Limb (tissue), 2 donors: ENCODE measurements at regions not wholly inside any gene's neighbourhood (a gene's known extent, or its start where the extent isn't known, plus 50 kb on each side); places are given as distances from the start of the nearest gene placed in this dataset.

Source experiments
- DNase-seq, 2 donors: peaks; one replicate each; pipeline ENCODE4 v3.0.0-alpha.2; 2016; ENCODE audit errors: extremely low spot score in 2 of 2

DNA sequence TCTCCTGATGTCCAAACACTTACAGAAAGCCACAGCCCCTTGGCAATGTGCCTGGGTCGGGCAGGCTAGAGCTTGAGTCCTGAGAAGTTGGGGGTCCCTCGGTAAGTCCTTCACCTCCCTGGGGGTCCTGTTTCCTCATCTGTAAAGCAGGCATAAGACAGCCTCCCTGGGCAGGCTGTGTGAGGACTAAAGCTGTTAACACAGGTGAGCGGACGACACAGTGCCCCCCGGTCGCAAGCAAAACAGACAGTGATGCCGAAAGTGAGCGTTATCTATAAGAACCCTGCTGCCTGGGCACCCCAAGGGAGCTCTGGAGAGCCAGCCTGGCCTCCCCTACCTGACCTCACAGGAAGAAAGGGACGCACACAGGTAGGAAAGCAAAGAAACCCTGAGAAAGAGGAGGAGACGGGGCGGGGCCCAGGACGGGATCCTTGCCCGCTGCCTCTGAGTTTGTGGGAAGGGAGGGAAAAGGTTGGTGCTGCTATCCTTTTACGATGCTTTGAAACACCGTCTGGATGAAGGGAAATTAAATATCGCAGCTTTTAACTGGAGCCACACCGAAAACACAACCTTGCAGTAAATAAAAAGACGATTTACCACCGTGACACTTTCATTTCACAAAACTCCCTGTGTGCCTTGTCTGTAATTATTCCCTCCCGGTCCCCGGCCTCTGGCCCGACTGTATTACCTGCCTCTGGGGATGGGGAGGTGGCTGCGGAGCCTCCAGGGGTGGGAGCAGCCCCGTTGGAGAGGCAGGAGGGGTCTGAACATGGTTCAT is 67.1 kb downstream of the ENGASE start:
- no peak for DNase-seq

- no peak for DNase-seq
These were observed 64.2 kb downstream of the ENGASE start for GRCh38 chr17:79138826-79139225.

- no peak for DNase-seq
These were observed 63.2 kb downstream of the ENGASE start for GRCh38 chr17:79137789-79138165.

DNA sequence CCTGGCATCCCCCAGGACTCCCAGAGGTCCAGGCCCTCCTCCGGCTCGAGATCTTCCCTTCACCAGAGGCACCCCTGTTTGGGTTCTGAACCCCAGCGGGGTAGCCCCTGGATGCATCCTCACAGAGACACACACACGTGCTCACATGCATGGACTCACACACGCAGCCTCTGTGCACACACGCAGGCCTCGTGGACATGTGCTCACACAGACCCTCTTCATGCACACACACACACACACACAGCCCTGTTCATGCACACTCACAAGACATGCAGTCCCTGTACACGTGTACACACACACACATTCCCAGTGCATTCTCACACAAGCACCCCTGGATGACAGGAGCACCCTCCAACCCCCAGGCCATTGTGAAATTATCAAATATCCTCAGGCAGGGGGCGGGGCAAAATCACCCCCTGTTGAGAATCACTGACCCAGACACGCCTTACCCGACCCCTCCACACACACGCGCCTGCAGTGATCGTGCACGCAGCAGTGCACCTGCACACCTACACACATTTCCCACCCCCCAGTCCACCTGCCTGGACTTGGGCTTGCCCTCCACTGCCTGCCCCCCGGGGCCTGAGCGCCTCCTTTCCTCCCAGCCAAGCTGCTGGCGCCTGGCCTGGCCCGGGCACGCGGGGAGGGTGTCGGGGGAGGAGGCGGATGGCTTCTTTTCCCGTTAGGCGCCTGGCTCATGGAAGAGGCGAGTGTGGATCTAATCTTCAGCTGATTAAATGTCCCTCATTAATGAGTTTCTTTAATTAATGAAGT is 62.6 kb downstream of the ENGASE start:
- no peak for DNase-seq

- DNase-seq: no peak
These were observed 62.0 kb downstream of the ENGASE start for GRCh38 chr17:79136596-79136995.
